Spleen (tissue), 7 donors: ENCODE measurements at regions not wholly inside any gene's neighbourhood (a gene's known extent, or its start where the extent isn't known, plus 50 kb on each side); places are given as distances from the start of the nearest gene placed in this dataset.

Source experiments
- POLR2A ChIP-seq, 3 donors: fragments of 450-650 bp; IDR thresholded peaks; one replicate each; pipeline ENCODE4 v1.5.1; 2017; ENCODE audit warnings: antibody characterized with exemption in 3 of 3, mild to moderate bottlenecking in 1 of 3
- POLR2AphosphoS5 ChIP-seq, 3 donors: sonication (generic); formaldehyde crosslinking; IDR thresholded peaks; one replicate each; pipeline ENCODE4 v1.5.1; 2017; ENCODE audit warnings: antibody characterized with exemption in 3 of 3
- TF ChIP-seq, protein P1 (sequence below), 11 experiments: fragments of 200-600 bp in 7 of 11; fragments of 450-650 bp in 4 of 11; sonication (generic) in 4 of 11; IDR thresholded peaks in 8 of 11; conservative IDR thresholded peaks in 3 of 11; 1 replicate in 7 of 11; 2 replicates in 4 of 11; pipeline versions ENCODE4 v1.4.0 to v1.8.0; 2016 to 2021; ENCODE audit warnings: antibody characterized with exemption in 11 of 11, inconsistent platforms in 4 of 11, mild to moderate bottlenecking in 1 of 11
- donor health status: DM: no; HTN: no; CAD: no; lungs with moderate emphysema.
- donor health status: DM: no; HTN: no; CAD: no.
- donor health status: DM: no; HTN: no; CAD: no.

DNA sequence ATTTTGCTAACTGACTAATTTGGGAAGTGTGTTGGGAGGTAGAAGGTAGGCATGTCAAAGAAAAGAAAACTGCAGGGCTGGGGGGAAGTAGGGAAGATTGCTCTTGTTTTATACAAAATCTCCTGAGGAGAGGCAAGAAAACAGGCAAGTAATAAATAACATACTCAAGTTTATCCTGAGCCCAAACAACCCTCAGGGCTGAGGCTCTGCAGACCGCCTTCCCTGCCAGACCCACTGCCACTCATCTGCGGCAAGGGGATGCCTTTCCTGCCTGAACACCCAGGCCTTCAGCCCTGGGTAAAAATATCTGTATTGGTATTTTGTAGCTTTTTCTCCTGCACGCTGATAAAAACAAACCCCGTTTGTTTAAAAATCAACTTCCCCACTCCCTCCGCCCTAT is 399.8 kb upstream of the NFE2L3 start:
- TF ChIP-seq, protein P1, sequence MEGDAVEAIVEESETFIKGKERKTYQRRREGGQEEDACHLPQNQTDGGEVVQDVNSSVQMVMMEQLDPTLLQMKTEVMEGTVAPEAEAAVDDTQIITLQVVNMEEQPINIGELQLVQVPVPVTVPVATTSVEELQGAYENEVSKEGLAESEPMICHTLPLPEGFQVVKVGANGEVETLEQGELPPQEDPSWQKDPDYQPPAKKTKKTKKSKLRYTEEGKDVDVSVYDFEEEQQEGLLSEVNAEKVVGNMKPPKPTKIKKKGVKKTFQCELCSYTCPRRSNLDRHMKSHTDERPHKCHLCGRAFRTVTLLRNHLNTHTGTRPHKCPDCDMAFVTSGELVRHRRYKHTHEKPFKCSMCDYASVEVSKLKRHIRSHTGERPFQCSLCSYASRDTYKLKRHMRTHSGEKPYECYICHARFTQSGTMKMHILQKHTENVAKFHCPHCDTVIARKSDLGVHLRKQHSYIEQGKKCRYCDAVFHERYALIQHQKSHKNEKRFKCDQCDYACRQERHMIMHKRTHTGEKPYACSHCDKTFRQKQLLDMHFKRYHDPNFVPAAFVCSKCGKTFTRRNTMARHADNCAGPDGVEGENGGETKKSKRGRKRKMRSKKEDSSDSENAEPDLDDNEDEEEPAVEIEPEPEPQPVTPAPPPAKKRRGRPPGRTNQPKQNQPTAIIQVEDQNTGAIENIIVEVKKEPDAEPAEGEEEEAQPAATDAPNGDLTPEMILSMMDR (IDR thresholded peaks at IDR 0.05 in 8 of 11, conservative IDR thresholded peaks at IDR 0.05 in 3 of 11) = no peak
- TF ChIP-seq POLR2AphosphoS5 (IDR thresholded peaks at IDR 0.05) = no peak
- no peak for TF ChIP-seq POLR2A (IDR thresholded peaks at IDR 0.05)
